Liver (tissue), 8 donors: ENCODE measurements at regions not wholly inside any gene's neighbourhood (a gene's known extent, or its start where the extent isn't known, plus 50 kb on each side); places are given as distances from the start of the nearest gene placed in this dataset.

Experiments
- DNase-seq: peaks from one replicate; pipeline ENCODE4 v3.0.0-alpha.2; 2017; ENCODE audit warnings: low spot score
- H3K27ac ChIP-seq, 2 donors: one replicate each; pipeline ENCODE4 v1.7.0; 2013; ENCODE audit warnings: inconsistent platforms in 2 of 2, low read length in 2 of 2, control low read depth in 1 of 2, low read depth in 1 of 2, mild to moderate bottlenecking in 1 of 2
- H3K27me3 ChIP-seq, 4 donors: one replicate each; pipeline versions ENCODE4 v1.6.1 to v1.7.0; 2013; ENCODE audit warnings: low read length in 3 of 4, inconsistent platforms in 1 of 4, mild to moderate bottlenecking in 1 of 4, moderate library complexity in 1 of 4; ENCODE audit not compliant: control insufficient read depth in 4 of 4, insufficient read depth in 4 of 4
- H3K36me3 ChIP-seq, 4 donors: one replicate each; pipeline versions ENCODE4 v1.6.1 to v1.7.0; 2013; ENCODE audit warnings: low read length in 3 of 4, mild to moderate bottlenecking in 3 of 4, low read depth in 1 of 4, moderate library complexity in 1 of 4; ENCODE audit not compliant: control insufficient read depth in 4 of 4, insufficient read depth in 3 of 4
- H3K4me1 ChIP-seq, 4 donors: one replicate each; pipeline versions ENCODE4 v1.6.1 to v1.7.0; 2013; ENCODE audit warnings: low read length in 3 of 4, mild to moderate bottlenecking in 3 of 4, moderate library complexity in 1 of 4; ENCODE audit not compliant: control insufficient read depth in 4 of 4, insufficient read depth in 4 of 4
- H3K4me3 ChIP-seq, 3 donors: one replicate each; pipeline versions ENCODE4 v1.6.1 to v1.7.0; 2013; ENCODE audit warnings: low read length in 3 of 3, control low read depth in 1 of 3, low read depth in 1 of 3, mild to moderate bottlenecking in 1 of 3
- H3K9ac ChIP-seq, 2 donors: one replicate each; pipeline ENCODE4 v1.7.0; 2013; ENCODE audit warnings: low read length in 2 of 2, mild to moderate bottlenecking in 2 of 2, moderate library complexity in 2 of 2, control low read depth in 1 of 2, low read depth in 1 of 2
- H3K9me3 ChIP-seq, 4 donors: one replicate each; pipeline versions ENCODE4 v1.6.1 to v1.7.0; 2013; ENCODE audit warnings: low read length in 3 of 4; ENCODE audit not compliant: control insufficient read depth in 4 of 4
- CTCF ChIP-seq: fragments of 150-350 bp; IDR thresholded peaks from 2 replicates; pipeline ENCODE4 v1.5.1; 2017; ENCODE audit warnings: improper control_type of control experiment, low read depth, low read length; ENCODE audit not compliant: missing input control
- FOXA1 ChIP-seq: IDR thresholded peaks from 2 replicates; pipeline ENCODE4 v1.6.1; 2016; ENCODE audit warnings: antibody characterized with exemption
- FOXA2 ChIP-seq: IDR thresholded peaks from 2 replicates; pipeline ENCODE4 v1.6.1; 2016; ENCODE audit warnings: antibody characterized with exemption
- GABPA ChIP-seq, 2 donors: IDR thresholded peaks in 1 of 2; conservative IDR thresholded peaks in 1 of 2; 2 replicates each; pipeline ENCODE4 v1.6.1; 2016; ENCODE audit warnings: antibody characterized with exemption in 2 of 2, mild to moderate bottlenecking in 1 of 2, moderate library complexity in 1 of 2
- HNF4A ChIP-seq, 2 donors: conservative IDR thresholded peaks; 2 replicates each; pipeline ENCODE4 v1.6.1; 2016; ENCODE audit warnings: antibody characterized with exemption in 2 of 2, mild to moderate bottlenecking in 2 of 2
- HNF4G ChIP-seq: IDR thresholded peaks from 2 replicates; pipeline ENCODE4 v1.6.1; 2016; ENCODE audit warnings: antibody characterized with exemption
- NR2F2 ChIP-seq: IDR thresholded peaks from 2 replicates; pipeline ENCODE4 v1.6.1; 2016; ENCODE audit warnings: antibody characterized with exemption
- RAD21 ChIP-seq, 2 donors: IDR thresholded peaks; 2 replicates each; pipeline ENCODE4 v1.6.1; 2016; ENCODE audit warnings: antibody characterized with exemption in 2 of 2, mild to moderate bottlenecking in 2 of 2
- RXRA ChIP-seq, 2 donors: IDR thresholded peaks; 2 replicates each; pipeline ENCODE4 v1.6.1; 2017 to 2018; ENCODE audit warnings: antibody characterized with exemption in 2 of 2, mild to moderate bottlenecking in 1 of 2
- TAF1 ChIP-seq: conservative IDR thresholded peaks from 2 replicates; pipeline ENCODE4 v1.6.1; 2016; ENCODE audit warnings: antibody characterized with exemption, mild to moderate bottlenecking
- WGBS: extraction: QIAGEN DNeasy Blood & Tissue Kit; methylation state at CpG from one replicate; pipeline ENCODE4 v1.1.7; 2013; 5-methylcytosine and 5-hydroxymethylcytosine counted together
- TF ChIP-seq, protein P1 (sequence below): IDR thresholded peaks from 2 replicates; pipeline ENCODE4 v1.6.1; 2016; ENCODE audit warnings: antibody characterized with exemption, mild to moderate bottlenecking
- donor health status: healthy.
- donor health status: healthy.
- donor health status: healthy.
- donor health status: healthy.
- donor health status: healthy.

DNA sequence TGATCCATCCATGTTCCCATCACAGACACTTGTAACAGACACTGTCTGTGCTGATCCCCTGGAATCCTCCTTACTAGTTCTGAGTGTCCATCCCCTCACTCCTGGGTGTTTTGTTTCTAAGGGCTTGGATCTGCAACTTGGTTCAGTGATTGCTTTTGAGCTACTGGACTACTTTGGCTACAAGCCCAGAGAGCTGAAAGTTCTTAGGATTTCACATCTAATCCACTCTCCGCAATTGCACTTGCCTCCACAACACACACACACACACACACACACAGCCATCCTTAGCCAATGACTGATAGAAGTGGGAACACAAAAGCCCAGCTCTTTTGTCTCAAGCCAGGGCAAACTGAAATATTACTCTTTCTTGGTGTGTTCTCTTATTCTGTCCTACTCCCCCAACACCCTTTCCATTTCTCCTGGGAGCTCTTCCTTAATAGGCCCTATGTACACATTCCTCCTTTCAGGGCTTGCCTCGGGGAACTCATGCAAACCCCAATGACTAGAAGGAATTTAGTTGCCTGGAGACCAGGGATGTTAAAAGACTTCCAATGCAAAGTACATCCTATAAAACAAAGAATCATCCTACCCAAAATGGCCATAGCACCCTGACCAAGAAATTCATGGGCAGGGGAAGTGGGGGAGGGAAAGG lies 206.1 kb upstream of the UBE2E2 start (continued):
- no peak for TF ChIP-seq RAD21 (IDR thresholded peaks at IDR 0.05)

GRCh38 chr3:23000371-23000770 lies 202.8 kb upstream of the UBE2E2 start:
- no peak overlapping the region for H3K9ac ChIP-seq
- H3K4me1 ChIP-seq = no peaks in the 10 kb centered on the region
- no peak overlapping the region for H3K27ac ChIP-seq
- no peaks in the 10 kb centered on the region for H3K27me3 ChIP-seq
- no peak for TF ChIP-seq HNF4A (conservative IDR thresholded peaks at IDR 0.05)
- TF ChIP-seq NR2F2 = no peak
- no peak overlapping the region for H3K4me3 ChIP-seq
- DNase-seq = no peak
- no peaks in the 10 kb centered on the region for H3K36me3 ChIP-seq
- no peaks in the 10 kb centered on the region for H3K9me3 ChIP-seq
- WGBS = 89% methylated on average over 4 of the region's 4 CpGs

GRCh38 chr3:23002151-23002550 lies 201.0 kb upstream of the UBE2E2 start:
- no peak for DNase-seq
- Histone ChIP-seq H3K4me1 (no peaks in the 10 kb centered on the region), H3K9ac (no peak overlapping the region), H3K27me3 (no peaks in the 10 kb centered on the region), H3K27ac (no peak overlapping the region), H3K4me3 (no peak overlapping the region), H3K9me3 (no peaks in the 10 kb centered on the region), H3K36me3 (no peaks in the 10 kb centered on the region)
- 83% methylated on average over 1 of the region's 1 CpG for WGBS
- TF ChIP-seq, protein P1, sequence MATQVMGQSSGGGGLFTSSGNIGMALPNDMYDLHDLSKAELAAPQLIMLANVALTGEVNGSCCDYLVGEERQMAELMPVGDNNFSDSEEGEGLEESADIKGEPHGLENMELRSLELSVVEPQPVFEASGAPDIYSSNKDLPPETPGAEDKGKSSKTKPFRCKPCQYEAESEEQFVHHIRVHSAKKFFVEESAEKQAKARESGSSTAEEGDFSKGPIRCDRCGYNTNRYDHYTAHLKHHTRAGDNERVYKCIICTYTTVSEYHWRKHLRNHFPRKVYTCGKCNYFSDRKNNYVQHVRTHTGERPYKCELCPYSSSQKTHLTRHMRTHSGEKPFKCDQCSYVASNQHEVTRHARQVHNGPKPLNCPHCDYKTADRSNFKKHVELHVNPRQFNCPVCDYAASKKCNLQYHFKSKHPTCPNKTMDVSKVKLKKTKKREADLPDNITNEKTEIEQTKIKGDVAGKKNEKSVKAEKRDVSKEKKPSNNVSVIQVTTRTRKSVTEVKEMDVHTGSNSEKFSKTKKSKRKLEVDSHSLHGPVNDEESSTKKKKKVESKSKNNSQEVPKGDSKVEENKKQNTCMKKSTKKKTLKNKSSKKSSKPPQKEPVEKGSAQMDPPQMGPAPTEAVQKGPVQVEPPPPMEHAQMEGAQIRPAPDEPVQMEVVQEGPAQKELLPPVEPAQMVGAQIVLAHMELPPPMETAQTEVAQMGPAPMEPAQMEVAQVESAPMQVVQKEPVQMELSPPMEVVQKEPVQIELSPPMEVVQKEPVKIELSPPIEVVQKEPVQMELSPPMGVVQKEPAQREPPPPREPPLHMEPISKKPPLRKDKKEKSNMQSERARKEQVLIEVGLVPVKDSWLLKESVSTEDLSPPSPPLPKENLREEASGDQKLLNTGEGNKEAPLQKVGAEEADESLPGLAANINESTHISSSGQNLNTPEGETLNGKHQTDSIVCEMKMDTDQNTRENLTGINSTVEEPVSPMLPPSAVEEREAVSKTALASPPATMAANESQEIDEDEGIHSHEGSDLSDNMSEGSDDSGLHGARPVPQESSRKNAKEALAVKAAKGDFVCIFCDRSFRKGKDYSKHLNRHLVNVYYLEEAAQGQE = no peak
- TF ChIP-seq TAF1 (no peak), FOXA2 (no peak), HNF4G (no peak), HNF4A (conservative IDR thresholded peaks at IDR 0.05) (no peak), GABPA (IDR thresholded peaks at IDR 0.05 in 1 of 2, conservative IDR thresholded peaks at IDR 0.05 in 1 of 2) (no peak), FOXA1 (no peak), NR2F2 (no peak), CTCF (no peak), RXRA (IDR thresholded peaks at IDR 0.05) (no peak), RAD21 (IDR thresholded peaks at IDR 0.05) (no peak)
